Neural cell (in vitro differentiated cells): ENCODE measurements at regions not wholly inside any gene's neighbourhood (a gene's known extent, or its start where the extent isn't known, plus 50 kb on each side); places are given as distances from the start of the nearest gene placed in this dataset.

ENCODE experiments used
- H2AFZ ChIP-seq: fragments of 200-600, 300-800 bp; sonication (generic), shearing (Covaris generic); 2 replicates; pipeline ENCODE4 v1.6.0; 2014; ENCODE audit warnings: low read depth, mild to moderate bottlenecking, antibody characterized with exemption, low read length, moderate library complexity
- H3F3A ChIP-seq: fragments of 200-600 bp; shearing (Covaris generic); 2 replicates; pipeline ENCODE4 v1.6.1; 2016; ENCODE audit warnings: mild to moderate bottlenecking, moderate library complexity, mixed read lengths, antibody characterized with exemption, low read length; ENCODE audit not compliant: insufficient read depth, poor library complexity, severe bottlenecking
- H3K27ac ChIP-seq: fragments of 200-600, 300-800 bp; sonication (generic), shearing (Covaris generic); 2 replicates; pipeline ENCODE4 v1.5.1; 2014; ENCODE audit warnings: mild to moderate bottlenecking, low read length, moderate library complexity
- H3K27me3 ChIP-seq: fragments of 300-800, 200-600 bp; sonication (generic), shearing (Covaris generic); 2 replicates; pipeline ENCODE4 v1.6.0; 2014; ENCODE audit warnings: mild to moderate bottlenecking, low read depth, low read length, moderate library complexity; ENCODE audit not compliant: insufficient read depth
- H3K36me3 ChIP-seq: fragments of 300-800, 200-600 bp; sonication (generic), shearing (Covaris generic); 2 replicates; pipeline ENCODE4 v1.5.1; 2014; ENCODE audit warnings: mild to moderate bottlenecking, antibody characterized with exemption, low read length, moderate library complexity; ENCODE audit not compliant: insufficient read depth
- H3K4me2 ChIP-seq: fragments of 300-800, 200-600 bp; sonication (generic), shearing (Covaris generic); 2 replicates; pipeline ENCODE4 v1.6.0; 2014; ENCODE audit warnings: mild to moderate bottlenecking, low read length
- H3K4me3 ChIP-seq: fragments of 300-800, 200-600 bp; sonication (generic), shearing (Covaris generic); 2 replicates; pipeline ENCODE4 v1.5.1; 2014; ENCODE audit warnings: mild to moderate bottlenecking, low read length, moderate library complexity
- H3K79me2 ChIP-seq: fragments of 200-600 bp; shearing (Covaris generic); replicated peaks from 2 replicates; pipeline ENCODE4 v1.6.0; 2014; ENCODE audit warnings: mild to moderate bottlenecking, low read length, moderate library complexity; ENCODE audit not compliant: insufficient read depth
- H3K9ac ChIP-seq: fragments of 300-800, 200-600 bp; sonication (generic), shearing (Covaris generic); 2 replicates; pipeline ENCODE4 v1.6.1; 2016; ENCODE audit warnings: mild to moderate bottlenecking, low read length, mixed read lengths
- H3K9me2 ChIP-seq: fragments of 200-600 bp; shearing (Covaris generic); 2 replicates; pipeline ENCODE4 v1.6.1; 2016; ENCODE audit warnings: mild to moderate bottlenecking, low read length, mixed read lengths; ENCODE audit not compliant: insufficient read depth
- H3K9me3 ChIP-seq: fragments of 200-600, 300-800 bp; sonication (generic), shearing (Covaris generic); 2 replicates; pipeline ENCODE4 v1.6.1; 2016; ENCODE audit warnings: mild to moderate bottlenecking, mixed run types, low read length, moderate library complexity, mixed read lengths
- H4K20me1 ChIP-seq: fragments of 200-600 bp; shearing (Covaris generic); 2 replicates; pipeline ENCODE4 v1.6.1; 2016; ENCODE audit warnings: mild to moderate bottlenecking, mixed run types; ENCODE audit not compliant: insufficient read depth
- EP300 ChIP-seq: fragments of 450-650 bp; conservative IDR thresholded peaks from 2 replicates; pipeline ENCODE4 v1.6.1; 2014; ENCODE audit warnings: antibody characterized with exemption, mild to moderate bottlenecking, moderate library complexity; ENCODE audit not compliant: poor library complexity, severe bottlenecking
- EZH2 ChIP-seq: fragments of 200-600, 300-800 bp; shearing (Covaris generic), sonication (generic); IDR thresholded peaks from 2 replicates; pipeline ENCODE4 v1.6.1; 2014; ENCODE audit warnings: antibody characterized with exemption, low read length, borderline replicate concordance, mild to moderate bottlenecking; ENCODE audit not compliant: insufficient read depth, poor library complexity, severe bottlenecking
- MXI1 ChIP-seq: fragments of 450-650 bp; conservative IDR thresholded peaks from 2 replicates; pipeline ENCODE4 v1.6.1; 2014; ENCODE audit warnings: antibody characterized with exemption, mild to moderate bottlenecking; ENCODE audit not compliant: poor library complexity, severe bottlenecking
- POLR2AphosphoS5 ChIP-seq: IDR thresholded peaks from 2 replicates; pipeline ENCODE4 v1.6.1; 2012
- RAD21 ChIP-seq: fragments of 450-650 bp; conservative IDR thresholded peaks from 2 replicates; pipeline ENCODE4 v1.6.1; 2014; ENCODE audit warnings: antibody characterized with exemption, mild to moderate bottlenecking, moderate library complexity
- SMC3 ChIP-seq: fragments of 450-650 bp; conservative IDR thresholded peaks from 2 replicates; pipeline ENCODE4 v1.6.1; 2014; ENCODE audit warnings: antibody characterized with exemption, mild to moderate bottlenecking, moderate library complexity; ENCODE audit not compliant: poor library complexity
- TAF1 ChIP-seq: IDR thresholded peaks from 2 replicates; pipeline ENCODE4 v1.6.1; 2012; ENCODE audit warnings: low read depth
- TF ChIP-seq, protein P1 (sequence below): fragments of 450-650 bp; IDR thresholded peaks from 2 replicates; pipeline ENCODE4 v1.5.1; 2014; ENCODE audit warnings: antibody characterized with exemption, mild to moderate bottlenecking, moderate library complexity; ENCODE audit not compliant: poor library complexity, severe bottlenecking
- TF ChIP-seq, protein P2 (sequence below): IDR thresholded peaks from 2 replicates; pipeline ENCODE4 v1.6.1; 2012; ENCODE audit warnings: borderline replicate concordance

DNA sequence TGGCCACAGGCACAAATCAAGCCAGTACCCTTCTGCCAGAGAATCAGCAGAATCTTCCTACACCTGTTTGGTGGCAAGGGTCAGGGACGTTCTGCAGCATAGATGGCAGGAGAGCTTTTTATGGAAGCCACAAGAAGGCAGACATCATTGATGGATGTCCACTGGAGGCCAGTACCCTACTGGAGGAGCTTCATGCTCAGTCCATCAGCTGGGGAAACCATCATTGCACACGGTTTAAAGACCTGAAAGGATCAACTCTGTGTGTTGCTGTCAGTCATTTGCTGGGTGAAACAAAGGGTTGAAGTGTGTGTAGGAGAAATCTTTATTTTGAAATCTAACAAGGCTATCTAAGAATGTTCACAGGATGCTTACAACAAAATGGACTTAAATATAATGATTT, 158.9 kb upstream of the SASH1 start:
- no peaks in the 10 kb centered on the region for H3F3A ChIP-seq
- H3K4me2 ChIP-seq = no peak overlapping the region
- no peaks in the 10 kb centered on the region for H3K36me3 ChIP-seq
- no peak overlapping the region for H3K4me3 ChIP-seq
- H3K9ac ChIP-seq = no peak overlapping the region
- no peaks in the 10 kb centered on the region for H3K27me3 ChIP-seq
- H3K9me3 ChIP-seq = no peaks in the 10 kb centered on the region
- no peak overlapping the region for H3K27ac ChIP-seq
- no peak overlapping the region for H2AFZ ChIP-seq
- TF ChIP-seq MXI1 = no peak
- TF ChIP-seq RAD21 = no peak
- TF ChIP-seq, protein P1, sequence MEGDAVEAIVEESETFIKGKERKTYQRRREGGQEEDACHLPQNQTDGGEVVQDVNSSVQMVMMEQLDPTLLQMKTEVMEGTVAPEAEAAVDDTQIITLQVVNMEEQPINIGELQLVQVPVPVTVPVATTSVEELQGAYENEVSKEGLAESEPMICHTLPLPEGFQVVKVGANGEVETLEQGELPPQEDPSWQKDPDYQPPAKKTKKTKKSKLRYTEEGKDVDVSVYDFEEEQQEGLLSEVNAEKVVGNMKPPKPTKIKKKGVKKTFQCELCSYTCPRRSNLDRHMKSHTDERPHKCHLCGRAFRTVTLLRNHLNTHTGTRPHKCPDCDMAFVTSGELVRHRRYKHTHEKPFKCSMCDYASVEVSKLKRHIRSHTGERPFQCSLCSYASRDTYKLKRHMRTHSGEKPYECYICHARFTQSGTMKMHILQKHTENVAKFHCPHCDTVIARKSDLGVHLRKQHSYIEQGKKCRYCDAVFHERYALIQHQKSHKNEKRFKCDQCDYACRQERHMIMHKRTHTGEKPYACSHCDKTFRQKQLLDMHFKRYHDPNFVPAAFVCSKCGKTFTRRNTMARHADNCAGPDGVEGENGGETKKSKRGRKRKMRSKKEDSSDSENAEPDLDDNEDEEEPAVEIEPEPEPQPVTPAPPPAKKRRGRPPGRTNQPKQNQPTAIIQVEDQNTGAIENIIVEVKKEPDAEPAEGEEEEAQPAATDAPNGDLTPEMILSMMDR = no peak
- no peak for TF ChIP-seq EP300
- TF ChIP-seq, protein P2, sequence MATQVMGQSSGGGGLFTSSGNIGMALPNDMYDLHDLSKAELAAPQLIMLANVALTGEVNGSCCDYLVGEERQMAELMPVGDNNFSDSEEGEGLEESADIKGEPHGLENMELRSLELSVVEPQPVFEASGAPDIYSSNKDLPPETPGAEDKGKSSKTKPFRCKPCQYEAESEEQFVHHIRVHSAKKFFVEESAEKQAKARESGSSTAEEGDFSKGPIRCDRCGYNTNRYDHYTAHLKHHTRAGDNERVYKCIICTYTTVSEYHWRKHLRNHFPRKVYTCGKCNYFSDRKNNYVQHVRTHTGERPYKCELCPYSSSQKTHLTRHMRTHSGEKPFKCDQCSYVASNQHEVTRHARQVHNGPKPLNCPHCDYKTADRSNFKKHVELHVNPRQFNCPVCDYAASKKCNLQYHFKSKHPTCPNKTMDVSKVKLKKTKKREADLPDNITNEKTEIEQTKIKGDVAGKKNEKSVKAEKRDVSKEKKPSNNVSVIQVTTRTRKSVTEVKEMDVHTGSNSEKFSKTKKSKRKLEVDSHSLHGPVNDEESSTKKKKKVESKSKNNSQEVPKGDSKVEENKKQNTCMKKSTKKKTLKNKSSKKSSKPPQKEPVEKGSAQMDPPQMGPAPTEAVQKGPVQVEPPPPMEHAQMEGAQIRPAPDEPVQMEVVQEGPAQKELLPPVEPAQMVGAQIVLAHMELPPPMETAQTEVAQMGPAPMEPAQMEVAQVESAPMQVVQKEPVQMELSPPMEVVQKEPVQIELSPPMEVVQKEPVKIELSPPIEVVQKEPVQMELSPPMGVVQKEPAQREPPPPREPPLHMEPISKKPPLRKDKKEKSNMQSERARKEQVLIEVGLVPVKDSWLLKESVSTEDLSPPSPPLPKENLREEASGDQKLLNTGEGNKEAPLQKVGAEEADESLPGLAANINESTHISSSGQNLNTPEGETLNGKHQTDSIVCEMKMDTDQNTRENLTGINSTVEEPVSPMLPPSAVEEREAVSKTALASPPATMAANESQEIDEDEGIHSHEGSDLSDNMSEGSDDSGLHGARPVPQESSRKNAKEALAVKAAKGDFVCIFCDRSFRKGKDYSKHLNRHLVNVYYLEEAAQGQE = no peak
- TF ChIP-seq TAF1 = no peak
- TF ChIP-seq POLR2AphosphoS5 = no peak
- TF ChIP-seq SMC3 = no peak
- TF ChIP-seq EZH2 = no peak
- H4K20me1 ChIP-seq = no peaks in the 10 kb centered on the region
- no peaks in the 10 kb centered on the region for H3K79me2 ChIP-seq
- H3K9me2 ChIP-seq = no peaks in the 10 kb centered on the region

DNA sequence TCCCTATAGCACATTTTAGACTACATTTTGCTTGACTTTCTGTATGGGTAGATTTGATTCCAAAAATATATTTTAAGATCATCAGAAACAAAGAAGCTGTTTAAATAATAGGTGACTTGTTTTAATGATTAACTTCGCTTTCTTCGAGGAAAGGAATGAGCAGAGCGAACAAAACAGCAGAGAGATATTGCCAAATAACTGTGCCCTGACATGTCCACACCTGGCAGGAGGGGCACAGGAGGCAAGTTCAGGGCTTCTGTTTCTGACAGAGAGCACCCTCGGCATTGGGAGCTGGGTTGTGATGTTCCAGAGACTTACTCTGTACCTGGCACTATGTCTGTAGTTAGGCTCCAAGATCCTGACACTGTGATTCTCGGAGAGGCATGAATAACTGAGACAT, 155.7 kb upstream of the SASH1 start:
- Histone ChIP-seq H3K4me2 (no peak overlapping the region), H3K9me3 (no peaks in the 10 kb centered on the region), H3K27me3 (no peaks in the 10 kb centered on the region), H3K4me3 (no peak overlapping the region), H2AFZ (no peak overlapping the region), H3K36me3 (no peaks in the 10 kb centered on the region), H3K9me2 (no peaks in the 10 kb centered on the region), H4K20me1 (no peaks in the 10 kb centered on the region), H3K27ac (no peak overlapping the region), H3K79me2 (no peaks in the 10 kb centered on the region), H3F3A (no peaks in the 10 kb centered on the region), H3K9ac (no peak overlapping the region)
- no peak for TF ChIP-seq EZH2
- no peak for TF ChIP-seq SMC3
- TF ChIP-seq RAD21 = no peak
- TF ChIP-seq TAF1 = no peak
- TF ChIP-seq, protein P2 = no peak
- TF ChIP-seq MXI1 = no peak
- TF ChIP-seq POLR2AphosphoS5 = no peak
- no peak for TF ChIP-seq EP300
- TF ChIP-seq, protein P1 = no peak
